ENCODE measurements at regions not wholly inside any gene's neighbourhood (a gene's known extent, or its start where the extent isn't known, plus 50 kb on each side); places are given as distances from the start of the nearest gene placed in this dataset.

GRCh38 chr3:159726231-159726964 is 262.2 kb upstream of the IL12A start:
- Mint-ChIP-seq H3K27ac (no peak overlapping the region), H3K36me3 (no peaks in the 10 kb centered on the region), H3K9me3 (peaks cover 6% of the 10 kb centered on the region), H3K4me3 (no peak overlapping the region), H3K4me1 (ENCODE audit: low read depth in 2 of 2) (no peaks in the 10 kb centered on the region), H3K27me3 (no peaks in the 10 kb centered on the region)
- ATAC-seq = no peak
- DNase-seq (ENCODE audit: low spot score) = no peak

- Mint-ChIP-seq H3K27ac (no peak overlapping the region), H3K4me3 (no peak overlapping the region), H3K9me3 (no peaks in the 10 kb centered on the region), H3K4me1 (ENCODE audit: low read depth in 2 of 2) (no peaks in the 10 kb centered on the region), H3K36me3 (no peaks in the 10 kb centered on the region), H3K27me3 (peaks cover 0 to 3% of the 10 kb centered on the region in 2 donors)
- DNase-seq (ENCODE audit: low spot score) = no peak
- no peak for ATAC-seq
Measured at GRCh38 chr3:159727506-159727905, 261.1 kb upstream of the IL12A start.

- no peak for ATAC-seq
- no peak for DNase-seq (ENCODE audit: low spot score)
- no peaks in the 10 kb centered on the region for H3K4me1 Mint-ChIP-seq (ENCODE audit: low read depth in 2 of 2)
- H3K27me3 Mint-ChIP-seq = peaks cover 0 to 3% of the 10 kb centered on the region in 2 donors
- no peak overlapping the region for H3K27ac Mint-ChIP-seq
- no peaks in the 10 kb centered on the region for H3K36me3 Mint-ChIP-seq
- no peaks in the 10 kb centered on the region for H3K9me3 Mint-ChIP-seq
- H3K4me3 Mint-ChIP-seq = no peak overlapping the region
Measured at GRCh38 chr3:159731254-159731653, 257.4 kb upstream of the IL12A start.

- H3K36me3 Mint-ChIP-seq = no peaks in the 10 kb centered on the region
- DNase-seq (ENCODE audit: low spot score) (no peak), ATAC-seq (no peak)
- H3K27ac Mint-ChIP-seq = no peak overlapping the region
- H3K27me3 Mint-ChIP-seq = peaks cover 0 to 3% of the 10 kb centered on the region in 2 donors
- no peak overlapping the region for H3K4me3 Mint-ChIP-seq
- no peaks in the 10 kb centered on the region for H3K9me3 Mint-ChIP-seq
- no peaks in the 10 kb centered on the region for H3K4me1 Mint-ChIP-seq (ENCODE audit: low read depth in 2 of 2)
Measured at GRCh38 chr3:159732172-159733111, 256.2 kb upstream of the IL12A start.

GRCh38 chr3:159733194-159733860 is 255.3 kb upstream of the IL12A start:
- Mint-ChIP-seq H3K4me1 (ENCODE audit: low read depth in 2 of 2) (no peaks in the 10 kb centered on the region), H3K27ac (no peak overlapping the region), H3K27me3 (peaks cover 0 to 3% of the 10 kb centered on the region in 2 donors), H3K9me3 (no peaks in the 10 kb centered on the region), H3K36me3 (no peaks in the 10 kb centered on the region), H3K4me3 (no peak overlapping the region)
- ATAC-seq (no peak), DNase-seq (ENCODE audit: low spot score) (no peak)

GRCh38 chr3:159734681-159735080 is 254.0 kb upstream of the IL12A start:
- Mint-ChIP-seq H3K27me3 (peaks cover 0 to 3% of the 10 kb centered on the region in 2 donors), H3K36me3 (no peaks in the 10 kb centered on the region)

GRCh38 chr3:159739166-159739565 is 249.5 kb upstream of the IL12A start:
- no peak overlapping the region for H3K27ac Mint-ChIP-seq
- no peaks in the 10 kb centered on the region for H3K4me1 Mint-ChIP-seq (ENCODE audit: low read depth in 2 of 2)
- DNase-seq (ENCODE audit: low spot score) (no peak), ATAC-seq (no peak)
- H3K36me3 Mint-ChIP-seq = no peaks in the 10 kb centered on the region
- H3K4me3 Mint-ChIP-seq = no peak overlapping the region
- H3K9me3 Mint-ChIP-seq = no peaks in the 10 kb centered on the region
- H3K27me3 Mint-ChIP-seq = peaks cover 0 to 3% of the 10 kb centered on the region in 2 donors

More at GRCh38 chr3:159734681-159735080, 254.0 kb upstream of the IL12A start:
- DNase-seq (ENCODE audit: low spot score) (no peak), ATAC-seq (no peak)
- H3K4me3 Mint-ChIP-seq = no peak overlapping the region
- H3K4me1 Mint-ChIP-seq (ENCODE audit: low read depth in 2 of 2) = no peaks in the 10 kb centered on the region
- no peaks in the 10 kb centered on the region for H3K9me3 Mint-ChIP-seq
- no peak overlapping the region for H3K27ac Mint-ChIP-seq

- no peak overlapping the region for H3K27ac Mint-ChIP-seq
- no peaks in the 10 kb centered on the region for H3K4me1 Mint-ChIP-seq (ENCODE audit: low read depth in 2 of 2)
- ATAC-seq (no peak), DNase-seq (ENCODE audit: low spot score) (no peak)
- H3K4me3 Mint-ChIP-seq = no peak overlapping the region
- no peaks in the 10 kb centered on the region for H3K36me3 Mint-ChIP-seq
- H3K9me3 Mint-ChIP-seq = no peaks in the 10 kb centered on the region
- peaks cover 0 to 3% of the 10 kb centered on the region in 2 donors for H3K27me3 Mint-ChIP-seq
Measured at GRCh38 chr3:159739969-159740368, 248.7 kb upstream of the IL12A start.

- Mint-ChIP-seq H3K27ac (no peak overlapping the region), H3K36me3 (no peaks in the 10 kb centered on the region), H3K4me3 (no peak overlapping the region), H3K9me3 (no peaks in the 10 kb centered on the region), H3K27me3 (peaks cover 0 to 6% of the 10 kb centered on the region in 2 donors), H3K4me1 (ENCODE audit: low read depth in 2 of 2) (no peaks in the 10 kb centered on the region)
- ATAC-seq (no peak), DNase-seq (ENCODE audit: low spot score) (no peak)
Measured at GRCh38 chr3:159741281-159741680, 247.4 kb upstream of the IL12A start.

GRCh38 chr3:159748425-159748824 is 240.2 kb upstream of the IL12A start:
- peaks cover 3 to 7% of the 10 kb centered on the region in 2 donors for H3K27me3 Mint-ChIP-seq
- H3K9me3 Mint-ChIP-seq = peaks cover 2% of the 10 kb centered on the region
- H3K4me1 Mint-ChIP-seq (ENCODE audit: low read depth in 2 of 2) = no peaks in the 10 kb centered on the region
- no peak overlapping the region for H3K4me3 Mint-ChIP-seq
- no peak for ATAC-seq
- no peaks in the 10 kb centered on the region for H3K36me3 Mint-ChIP-seq
- no peak overlapping the region for H3K27ac Mint-ChIP-seq
- no peak for DNase-seq (ENCODE audit: low spot score)

GRCh38 chr3:159749406-159749805 is 239.2 kb upstream of the IL12A start:
- Mint-ChIP-seq H3K9me3 (peaks cover 2% of the 10 kb centered on the region), H3K27ac (no peak overlapping the region), H3K27me3 (peaks cover 3 to 15% of the 10 kb centered on the region in 2 donors), H3K4me1 (ENCODE audit: low read depth in 2 of 2) (no peaks in the 10 kb centered on the region), H3K4me3 (no peak overlapping the region), H3K36me3 (no peaks in the 10 kb centered on the region)
- no peak for DNase-seq (ENCODE audit: low spot score)
- ATAC-seq = no peak

GRCh38 chr3:159751146-159751545 is 237.5 kb upstream of the IL12A start:
- DNase-seq (ENCODE audit: low spot score) (no peak), ATAC-seq (no peak)
- no peak overlapping the region for H3K4me3 Mint-ChIP-seq
- peaks cover 0 to 15% of the 10 kb centered on the region in 2 donors for H3K27me3 Mint-ChIP-seq
- H3K36me3 Mint-ChIP-seq = no peaks in the 10 kb centered on the region
- no peak overlapping the region for H3K27ac Mint-ChIP-seq
- H3K9me3 Mint-ChIP-seq = peaks cover 2% of the 10 kb centered on the region
- H3K4me1 Mint-ChIP-seq (ENCODE audit: low read depth in 2 of 2) = no peaks in the 10 kb centered on the region

- H3K27ac Mint-ChIP-seq = no peak overlapping the region
- no peak for DNase-seq (ENCODE audit: low spot score)
- peaks cover 3 to 17% of the 10 kb centered on the region in 2 donors for H3K27me3 Mint-ChIP-seq
- H3K9me3 Mint-ChIP-seq = peaks cover 4% of the 10 kb centered on the region
- no peak overlapping the region for H3K4me3 Mint-ChIP-seq
- ATAC-seq = no peak
- H3K36me3 Mint-ChIP-seq = peaks cover 3% of the 10 kb centered on the region
- H3K4me1 Mint-ChIP-seq (ENCODE audit: low read depth in 2 of 2) = no peaks in the 10 kb centered on the region
Measured at GRCh38 chr3:159751752-159752151, 236.9 kb upstream of the IL12A start.
